Breast epithelium (tissue), 3 donors: ENCODE measurements at regions not wholly inside any gene's neighbourhood (a gene's known extent, or its start where the extent isn't known, plus 50 kb on each side); places are given as distances from the start of the nearest gene placed in this dataset.

Experiments used
- POLR2A ChIP-seq: fragments of 450-650 bp; IDR thresholded peaks from one replicate; pipeline ENCODE4 v1.6.1; 2016; ENCODE audit warnings: antibody characterized with exemption, mild to moderate bottlenecking, moderate library complexity
- TF ChIP-seq, protein P1 (sequence below), 3 donors: fragments of 450-650 bp; IDR thresholded peaks; one replicate each; pipeline ENCODE4 v1.5.1; 2016 to 2017; ENCODE audit warnings: antibody characterized with exemption in 3 of 3, mild to moderate bottlenecking in 3 of 3, moderate library complexity in 3 of 3

DNA sequence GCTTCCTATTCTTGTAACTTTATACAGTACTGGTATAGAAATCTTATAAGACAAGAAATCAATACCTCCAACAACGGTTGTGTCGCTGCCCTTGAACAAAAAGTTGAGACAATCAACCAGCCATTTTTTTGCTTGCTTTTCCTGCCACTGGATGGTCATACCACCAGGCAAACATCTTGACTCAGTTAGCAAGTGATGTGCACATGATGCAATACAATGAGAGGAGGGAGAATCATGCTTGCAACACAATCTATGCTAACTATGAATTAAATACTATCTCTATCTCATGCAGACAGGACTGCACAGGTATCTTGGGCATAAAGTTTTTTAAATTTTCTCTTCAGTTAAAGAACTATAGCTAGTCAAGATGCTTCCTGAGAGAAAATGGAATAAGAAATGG, 877.7 kb upstream of the CITED2 start:
- TF ChIP-seq POLR2A: no peak
- TF ChIP-seq, protein P1, sequence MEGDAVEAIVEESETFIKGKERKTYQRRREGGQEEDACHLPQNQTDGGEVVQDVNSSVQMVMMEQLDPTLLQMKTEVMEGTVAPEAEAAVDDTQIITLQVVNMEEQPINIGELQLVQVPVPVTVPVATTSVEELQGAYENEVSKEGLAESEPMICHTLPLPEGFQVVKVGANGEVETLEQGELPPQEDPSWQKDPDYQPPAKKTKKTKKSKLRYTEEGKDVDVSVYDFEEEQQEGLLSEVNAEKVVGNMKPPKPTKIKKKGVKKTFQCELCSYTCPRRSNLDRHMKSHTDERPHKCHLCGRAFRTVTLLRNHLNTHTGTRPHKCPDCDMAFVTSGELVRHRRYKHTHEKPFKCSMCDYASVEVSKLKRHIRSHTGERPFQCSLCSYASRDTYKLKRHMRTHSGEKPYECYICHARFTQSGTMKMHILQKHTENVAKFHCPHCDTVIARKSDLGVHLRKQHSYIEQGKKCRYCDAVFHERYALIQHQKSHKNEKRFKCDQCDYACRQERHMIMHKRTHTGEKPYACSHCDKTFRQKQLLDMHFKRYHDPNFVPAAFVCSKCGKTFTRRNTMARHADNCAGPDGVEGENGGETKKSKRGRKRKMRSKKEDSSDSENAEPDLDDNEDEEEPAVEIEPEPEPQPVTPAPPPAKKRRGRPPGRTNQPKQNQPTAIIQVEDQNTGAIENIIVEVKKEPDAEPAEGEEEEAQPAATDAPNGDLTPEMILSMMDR (IDR thresholded peaks at IDR 0.05): no peak
